ENCODE measurements at regions not wholly inside any gene's neighbourhood (a gene's known extent, or its start where the extent isn't known, plus 50 kb on each side); places are given as distances from the start of the nearest gene placed in this dataset.

DNA sequence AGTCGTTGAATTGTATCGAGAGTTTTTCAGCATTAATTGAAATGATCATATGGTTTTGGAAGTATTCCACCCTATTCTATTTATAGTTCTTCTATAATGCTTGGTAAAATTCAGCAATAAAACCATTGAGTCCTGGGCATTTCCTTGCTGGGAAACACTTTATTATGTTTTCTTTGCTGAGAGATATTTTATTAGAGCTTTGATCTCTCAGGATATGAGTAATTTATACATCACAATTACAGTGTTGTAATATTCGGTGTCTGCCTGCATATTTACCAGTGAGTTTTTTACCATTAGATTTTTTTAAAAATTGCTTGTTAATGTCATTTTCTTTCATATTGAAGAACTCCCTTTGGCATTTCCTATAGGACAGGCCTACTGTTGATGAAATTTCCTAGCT, 402.7 kb upstream of the FSIP2 start:
- TF ChIP-seq, protein P1, sequence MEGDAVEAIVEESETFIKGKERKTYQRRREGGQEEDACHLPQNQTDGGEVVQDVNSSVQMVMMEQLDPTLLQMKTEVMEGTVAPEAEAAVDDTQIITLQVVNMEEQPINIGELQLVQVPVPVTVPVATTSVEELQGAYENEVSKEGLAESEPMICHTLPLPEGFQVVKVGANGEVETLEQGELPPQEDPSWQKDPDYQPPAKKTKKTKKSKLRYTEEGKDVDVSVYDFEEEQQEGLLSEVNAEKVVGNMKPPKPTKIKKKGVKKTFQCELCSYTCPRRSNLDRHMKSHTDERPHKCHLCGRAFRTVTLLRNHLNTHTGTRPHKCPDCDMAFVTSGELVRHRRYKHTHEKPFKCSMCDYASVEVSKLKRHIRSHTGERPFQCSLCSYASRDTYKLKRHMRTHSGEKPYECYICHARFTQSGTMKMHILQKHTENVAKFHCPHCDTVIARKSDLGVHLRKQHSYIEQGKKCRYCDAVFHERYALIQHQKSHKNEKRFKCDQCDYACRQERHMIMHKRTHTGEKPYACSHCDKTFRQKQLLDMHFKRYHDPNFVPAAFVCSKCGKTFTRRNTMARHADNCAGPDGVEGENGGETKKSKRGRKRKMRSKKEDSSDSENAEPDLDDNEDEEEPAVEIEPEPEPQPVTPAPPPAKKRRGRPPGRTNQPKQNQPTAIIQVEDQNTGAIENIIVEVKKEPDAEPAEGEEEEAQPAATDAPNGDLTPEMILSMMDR (IDR thresholded peaks at IDR 0.05): no peak
- no peak for TF ChIP-seq POLR2A (IDR thresholded peaks at IDR 0.05)
